GM12891 (cell line): ENCODE measurements at regions not wholly inside any gene's neighbourhood (a gene's known extent, or its start where the extent isn't known, plus 50 kb on each side); places are given as distances from the start of the nearest gene placed in this dataset.

Source experiments
- DNase-seq: peaks from one replicate; pipeline ENCODE4 v3.0.0; 2011; ENCODE audit warnings: low spot score; ENCODE audit not compliant: insufficient read length
- FAIRE-seq: peaks from 2 replicates; lab custom pipeline; 2011; peaks lifted over from hg19 to GRCh38; lab: Jason Lieb, UNC
- PAX5 ChIP-seq: IDR thresholded peaks from 2 replicates; pipeline ENCODE4 v1.6.1; 2011; ENCODE audit warnings: low read length, moderate library complexity, mild to moderate bottlenecking; ENCODE audit not compliant: insufficient read depth, severe bottlenecking
- POLR2A ChIP-seq: IDR thresholded peaks from 2 replicates; pipeline ENCODE4 v1.6.1; 2011; ENCODE audit warnings: low read depth, low read length, control low read depth
- POLR2AphosphoS5 ChIP-seq: IDR thresholded peaks from 2 replicates; pipeline ENCODE4 v1.6.1; 2011; ENCODE audit warnings: low read depth, low read length, control low read depth
- POU2F2 ChIP-seq: IDR thresholded peaks from 2 replicates; pipeline ENCODE4 v1.6.1; 2011; ENCODE audit warnings: low read depth, mild to moderate bottlenecking, control low read depth, low read length, moderate library complexity
- SPI1 ChIP-seq: IDR thresholded peaks from 2 replicates; pipeline ENCODE4 v1.6.1; 2011; ENCODE audit warnings: low read depth, low read length, control low read depth
- TAF1 ChIP-seq: IDR thresholded peaks from 2 replicates; pipeline ENCODE4 v1.6.1; 2011; ENCODE audit warnings: low read depth, low read length, control low read depth

DNA sequence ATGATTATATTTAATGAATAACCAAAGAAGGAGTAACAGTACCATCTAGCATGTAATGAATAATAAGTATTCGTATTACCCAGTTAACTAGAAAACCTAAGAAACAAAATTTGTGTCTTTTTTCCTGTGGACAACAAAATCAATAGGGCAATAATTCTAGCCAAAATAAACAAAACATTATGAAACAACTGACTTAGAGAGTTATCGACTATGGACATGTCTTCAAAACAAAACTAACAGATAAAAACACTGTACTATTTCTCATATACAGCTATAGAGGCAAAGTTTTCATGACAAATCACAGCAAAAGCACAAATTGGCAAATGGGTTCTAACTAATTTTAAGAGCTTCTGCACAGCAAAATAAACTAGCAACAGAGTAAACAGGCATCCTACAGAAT is 224.1 kb downstream of the ALX1 start:
- DNase-seq (no peak), FAIRE-seq (no peak)
- TF ChIP-seq POLR2A, result no peak
- TF ChIP-seq POLR2AphosphoS5, result no peak
- no peak for TF ChIP-seq TAF1
- TF ChIP-seq PAX5, result no peak
- TF ChIP-seq POU2F2, result no peak
- TF ChIP-seq SPI1, result no peak

DNA sequence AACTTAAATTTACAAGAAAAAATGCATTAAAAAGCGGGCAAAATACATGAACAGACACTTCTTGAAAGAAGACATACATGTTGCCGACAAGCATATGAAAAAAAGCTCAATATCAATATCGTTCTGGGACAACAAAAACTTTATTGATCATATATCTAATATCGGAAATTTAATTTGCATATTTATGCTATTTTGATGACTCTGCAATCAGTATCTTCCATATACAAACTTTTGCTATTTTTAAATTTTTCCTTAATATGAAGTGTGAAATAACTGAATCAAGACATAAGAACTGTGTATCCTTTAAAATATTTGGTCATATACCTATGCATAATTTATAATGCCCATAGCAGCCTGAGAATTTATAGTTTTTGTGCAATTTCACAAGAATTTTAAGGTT is 224.6 kb downstream of the ALX1 start:
- FAIRE-seq (no peak), DNase-seq (no peak)
- no peak for TF ChIP-seq PAX5
- no peak for TF ChIP-seq POU2F2
- TF ChIP-seq SPI1, result no peak
- no peak for TF ChIP-seq POLR2AphosphoS5
- no peak for TF ChIP-seq POLR2A
- TF ChIP-seq TAF1, result no peak

DNA sequence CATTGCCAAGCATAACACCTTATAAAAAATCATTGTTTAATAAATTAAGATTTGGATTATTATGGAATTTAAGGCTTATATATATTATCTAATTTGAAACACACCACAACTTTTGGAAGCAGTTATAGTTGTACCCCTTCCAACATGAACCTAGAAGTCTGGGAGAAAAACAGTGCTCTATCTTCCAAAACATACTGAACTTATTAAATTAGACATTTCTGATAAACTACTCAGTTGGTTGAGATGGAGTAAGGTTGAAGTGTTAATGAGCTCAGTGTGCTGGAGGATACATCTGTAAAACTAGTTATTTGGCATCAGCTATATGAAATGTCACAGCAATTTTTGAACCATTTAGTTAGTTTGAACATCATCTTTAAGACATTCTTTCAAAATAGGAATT is 227.4 kb downstream of the ALX1 start:
- TF ChIP-seq SPI1, result no peak
- no peak for TF ChIP-seq PAX5
- TF ChIP-seq TAF1, result no peak
- no peak for TF ChIP-seq POLR2AphosphoS5
- TF ChIP-seq POLR2A, result no peak
- no peak for TF ChIP-seq POU2F2
- DNase-seq, result no peak
- FAIRE-seq, result no peak

DNA sequence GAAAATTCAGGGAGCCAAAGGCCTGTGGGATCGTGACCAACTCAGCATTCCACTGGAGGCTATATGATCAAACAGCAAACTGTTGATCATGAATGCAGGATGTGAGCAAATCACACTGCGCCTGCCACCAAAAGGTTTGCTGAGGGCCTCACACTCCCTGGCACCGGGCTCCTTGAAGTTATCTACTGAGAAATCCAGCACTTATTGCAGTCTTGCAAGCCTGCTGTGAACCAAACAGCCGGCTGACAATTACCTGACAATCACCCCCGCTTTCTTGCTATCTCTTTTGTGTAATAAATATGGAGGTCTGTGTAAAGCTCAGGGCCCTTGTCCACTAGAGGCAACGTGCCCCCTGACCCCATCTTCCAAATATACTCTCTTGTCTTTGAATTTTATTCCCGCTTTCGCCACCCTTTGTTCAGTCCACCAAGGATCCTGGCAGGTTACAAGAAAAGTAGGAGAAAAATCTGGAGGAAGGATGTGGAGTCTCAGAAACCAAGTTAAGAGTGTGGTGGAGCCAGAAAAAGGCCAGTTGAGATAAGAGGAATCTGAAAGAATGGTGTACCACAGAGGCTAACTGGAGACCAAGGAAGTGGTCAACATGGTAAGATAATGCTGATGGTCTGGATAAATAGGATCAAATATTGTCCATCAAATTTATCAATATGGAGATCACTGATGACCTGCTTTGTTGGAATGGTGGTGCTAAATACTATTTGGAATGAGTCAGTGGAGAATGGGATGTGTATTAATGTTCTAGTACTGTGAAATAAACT is 229.2 kb downstream of the ALX1 start:
- DNase-seq (no peak), FAIRE-seq (no peak)
- no peak for TF ChIP-seq POLR2A
- no peak for TF ChIP-seq PAX5
- no peak for TF ChIP-seq POU2F2
- TF ChIP-seq SPI1, result no peak

DNA sequence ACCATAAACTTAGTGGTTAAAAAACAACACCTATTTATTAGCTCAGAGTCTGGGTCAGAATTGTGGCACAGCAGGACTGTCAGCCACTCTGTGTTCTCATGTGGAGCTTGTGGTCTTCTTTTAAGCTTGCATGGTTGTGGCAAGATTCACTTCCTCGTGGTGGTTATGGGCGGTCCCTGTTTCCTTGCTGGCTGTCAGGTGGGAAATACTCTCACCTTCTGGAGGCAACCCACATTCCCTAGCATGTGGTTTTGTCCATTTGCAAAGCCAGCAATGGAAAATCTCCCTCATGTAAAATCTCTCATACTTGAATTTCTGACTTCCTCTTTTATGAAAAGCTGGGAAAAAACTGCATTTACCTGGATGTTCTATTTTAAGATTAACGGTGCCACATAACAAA is 229.8 kb downstream of the ALX1 start:
- FAIRE-seq, result no peak
- DNase-seq, result no peak
- TF ChIP-seq SPI1 (peak; percentile 75), POU2F2 (no peak)

DNA sequence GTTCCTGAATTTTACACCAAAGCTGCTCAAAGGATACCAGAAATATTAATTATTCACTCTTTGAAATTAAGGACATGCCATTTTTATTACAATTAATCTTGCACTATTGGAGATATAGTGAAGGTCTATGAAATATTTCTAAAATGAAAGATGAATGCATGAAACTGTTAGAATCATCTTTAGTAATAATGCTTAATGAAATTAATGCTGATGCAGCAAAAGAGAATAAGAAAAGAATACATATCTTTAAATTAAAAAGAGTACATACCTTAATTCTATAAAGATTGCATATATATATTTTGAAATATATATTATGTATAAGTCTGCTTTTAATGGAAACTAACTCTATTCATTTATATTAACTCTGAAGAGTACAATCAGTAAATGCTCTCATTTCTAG is 236.0 kb downstream of the ALX1 start:
- DNase-seq, result no peak
- TF ChIP-seq POLR2A (no peak), POLR2AphosphoS5 (no peak), PAX5 (no peak), POU2F2 (no peak), SPI1 (no peak), TAF1 (no peak)
- no peak for FAIRE-seq

DNA sequence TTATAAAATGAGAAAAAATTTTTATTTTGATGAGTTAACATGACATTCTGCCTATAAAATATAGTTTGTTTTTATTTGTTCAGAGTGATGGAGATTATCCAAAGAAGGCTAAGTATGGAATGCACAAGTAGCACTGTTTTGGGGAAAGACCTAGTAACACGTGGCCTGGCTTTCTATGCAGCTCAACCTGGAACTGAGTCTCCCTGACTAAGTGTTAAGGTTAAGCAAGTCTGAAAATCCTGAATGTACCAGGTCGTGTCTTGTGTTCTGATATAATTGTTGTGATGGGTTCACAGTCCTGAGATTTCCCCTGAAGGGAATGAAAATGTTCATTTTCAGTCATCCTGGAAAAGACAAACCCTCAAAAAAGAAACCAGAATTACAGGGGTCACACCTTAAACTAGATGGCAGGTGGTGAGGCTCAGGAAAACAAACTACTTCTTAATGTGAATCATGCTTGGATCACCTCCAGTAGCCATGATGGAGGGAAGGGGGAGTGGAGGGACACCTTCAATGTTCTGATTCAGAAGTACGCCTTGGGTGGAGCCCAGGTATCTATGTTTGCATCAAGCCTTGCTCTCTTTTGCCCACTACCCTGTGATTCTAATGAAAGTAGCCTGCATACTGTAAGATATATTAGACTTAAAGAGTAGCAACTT is 236.8 kb downstream of the ALX1 start:
- no peak for TF ChIP-seq TAF1
- no peak for TF ChIP-seq SPI1
- no peak for TF ChIP-seq POLR2A
- no peak for TF ChIP-seq PAX5
- TF ChIP-seq POLR2AphosphoS5, result no peak
- no peak for TF ChIP-seq POU2F2
- FAIRE-seq, result no peak
- no peak for DNase-seq

DNA sequence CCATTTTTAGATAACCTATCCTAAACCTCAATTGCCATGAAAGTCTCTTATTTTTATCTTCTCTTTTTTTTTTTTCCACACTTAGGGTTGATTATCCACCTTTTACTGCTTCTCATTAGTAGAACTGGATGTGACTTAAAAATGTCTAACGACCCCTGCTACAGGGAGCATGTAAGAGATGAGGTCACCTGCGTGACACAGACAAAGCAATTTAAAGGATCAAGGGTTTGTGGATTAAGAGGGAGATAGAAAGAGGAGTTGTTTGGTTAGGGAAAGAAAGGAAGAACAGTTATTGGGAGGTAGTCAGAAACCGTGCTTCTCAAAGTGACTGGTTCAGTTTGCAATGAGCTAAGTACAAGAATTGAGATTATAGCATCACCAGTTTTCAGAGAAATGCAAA is 239.1 kb downstream of the ALX1 start:
- TF ChIP-seq POLR2A, result no peak
- TF ChIP-seq POU2F2, result no peak
- no peak for TF ChIP-seq TAF1
- no peak for TF ChIP-seq POLR2AphosphoS5
- TF ChIP-seq PAX5, result no peak
- TF ChIP-seq SPI1, result no peak
- no peak for DNase-seq
- FAIRE-seq, result no peak

DNA sequence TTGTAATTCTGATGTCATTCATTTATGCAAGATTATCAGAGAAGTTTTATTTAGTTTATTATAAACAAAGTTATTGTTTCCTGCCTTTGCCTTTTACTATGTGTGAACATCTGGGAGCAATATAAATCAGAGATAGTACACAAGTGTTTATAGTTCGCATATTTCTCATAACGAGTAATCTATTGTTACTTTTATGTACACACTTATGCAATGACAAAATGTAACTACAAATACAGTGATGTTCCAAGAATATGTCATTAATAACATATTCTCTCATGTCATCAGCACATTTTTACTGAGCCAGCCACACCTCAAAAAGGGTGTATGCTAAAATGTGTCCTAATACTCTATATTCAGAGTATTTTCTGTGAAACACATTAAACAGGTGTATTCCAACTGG is 243.2 kb downstream of the ALX1 start:
- no peak for DNase-seq
- TF ChIP-seq POLR2AphosphoS5 (no peak), POU2F2 (no peak), POLR2A (no peak), SPI1 (no peak), TAF1 (no peak), PAX5 (no peak)
- FAIRE-seq, result no peak

DNA sequence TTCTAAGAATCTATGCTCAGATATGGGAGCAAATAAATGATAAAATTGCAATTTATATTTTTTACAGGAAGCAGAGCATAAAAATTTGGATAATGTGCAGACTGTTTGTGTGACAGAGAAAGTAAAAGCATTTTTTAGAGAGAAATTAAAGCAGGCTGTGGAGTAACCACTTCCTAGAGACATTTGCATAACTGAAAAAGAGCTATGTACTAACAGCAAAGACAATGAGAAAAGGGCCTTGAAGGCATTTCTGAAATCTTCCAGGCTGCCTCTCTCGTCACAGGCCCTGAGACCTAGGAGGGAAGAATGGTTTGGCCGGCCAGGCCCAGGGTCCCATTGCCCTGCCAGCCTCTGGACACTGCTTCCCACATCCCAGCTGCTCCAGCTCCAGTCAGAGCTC is 247.2 kb downstream of the ALX1 start:
- TF ChIP-seq POLR2AphosphoS5 (no peak), POU2F2 (peak; percentile 64)

DNA sequence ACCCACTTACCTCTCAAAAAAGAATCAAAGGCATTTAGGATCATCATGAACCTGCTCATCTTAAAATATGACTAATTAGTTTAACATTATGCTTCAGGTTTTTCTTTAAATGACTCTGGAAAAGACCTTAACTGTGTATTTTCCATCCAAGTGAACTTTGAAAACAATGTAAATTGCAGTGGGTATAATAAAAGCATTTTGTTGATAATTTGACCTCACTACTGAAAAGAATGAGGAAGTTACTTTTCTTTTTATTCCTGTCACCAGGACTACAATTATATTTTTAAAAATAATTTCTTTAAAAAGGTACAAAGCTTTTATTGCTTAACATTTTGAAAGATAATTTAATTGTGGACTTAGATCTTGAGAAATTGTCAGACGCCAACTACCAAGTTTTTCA is 249.9 kb downstream of the ALX1 start:
- TF ChIP-seq POLR2A, result no peak
- TF ChIP-seq TAF1, result no peak
- TF ChIP-seq SPI1, result no peak
- no peak for TF ChIP-seq POLR2AphosphoS5
- TF ChIP-seq PAX5, result no peak
- TF ChIP-seq POU2F2, result no peak
- DNase-seq, result no peak
- no peak for FAIRE-seq

More for the DNA sequence above, 247.2 kb downstream of the ALX1 start:
- FAIRE-seq (no peak), DNase-seq (no peak)
